GM18867 (cell line): ENCODE measurements at regions not wholly inside any gene's neighbourhood (a gene's known extent, or its start where the extent isn't known, plus 50 kb on each side); places are given as distances from the start of the nearest gene placed in this dataset.

Source experiments
- ATAC-seq: cut with Tn5 transposase; IDR thresholded peaks from one replicate; pipeline ENCODE4 v1.9.1; 2021; ENCODE audit warnings: mild to moderate bottlenecking, moderate library complexity; ENCODE audit not compliant: unreplicated experiment

DNA sequence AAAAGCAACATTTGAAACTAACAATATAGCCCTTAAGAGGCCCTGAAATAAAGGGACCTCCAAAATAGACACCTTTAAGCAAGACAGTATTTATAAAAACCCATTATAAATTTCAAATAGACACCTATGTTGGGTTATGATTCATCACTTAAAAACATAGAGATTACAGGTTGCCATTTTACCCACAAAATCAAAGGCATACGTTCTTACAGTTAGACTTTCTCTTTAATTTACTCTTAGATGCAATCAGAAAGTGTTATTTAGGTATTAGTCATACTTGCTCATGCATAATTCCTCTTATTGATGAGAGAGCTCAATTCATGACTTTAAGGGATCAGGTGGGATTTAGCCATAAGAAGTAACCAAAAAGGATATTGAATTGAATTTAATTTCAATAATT lies 51.5 kb upstream of the TMEM200A start:
- ATAC-seq: peak; percentile 77

DNA sequence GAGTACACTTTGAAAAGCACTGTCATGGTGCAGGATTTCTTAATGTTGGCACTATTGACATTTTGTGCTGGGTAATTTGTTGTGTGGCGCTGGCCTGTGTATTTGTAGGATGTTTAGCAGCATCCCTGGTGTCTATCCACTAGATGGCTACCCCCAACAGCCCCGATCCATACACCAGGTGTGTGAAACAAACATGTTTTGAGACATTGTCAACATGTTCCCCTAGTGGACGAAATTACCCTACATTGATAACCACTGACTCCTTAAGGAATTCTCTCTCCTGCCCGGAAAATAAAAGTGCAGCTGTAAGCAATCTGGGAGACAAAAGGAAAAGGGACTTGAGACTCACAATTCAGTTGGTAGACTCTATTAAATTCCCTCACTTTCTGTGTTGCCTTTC lies 52.6 kb upstream of the TMEM200A start:
- ATAC-seq: no peak

DNA sequence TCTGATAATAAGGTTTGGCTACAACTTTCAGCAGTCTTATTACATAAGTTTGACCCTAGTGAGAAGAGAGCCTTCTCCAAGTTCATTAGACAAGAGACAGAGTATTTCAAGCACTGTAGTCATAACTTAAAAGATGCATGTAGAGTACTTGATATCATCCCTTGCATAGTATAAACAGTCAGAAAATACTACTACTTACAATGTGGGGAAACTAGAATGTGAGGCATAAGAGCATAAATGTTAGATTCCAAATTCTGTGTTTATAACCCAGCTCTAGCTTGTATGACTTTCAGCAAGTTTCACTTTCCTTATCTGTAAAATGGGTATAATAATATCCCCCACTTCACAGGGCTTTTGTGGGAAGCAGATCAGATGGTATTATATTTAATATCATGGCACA lies 56.8 kb upstream of the TMEM200A start:
- no peak for ATAC-seq

DNA sequence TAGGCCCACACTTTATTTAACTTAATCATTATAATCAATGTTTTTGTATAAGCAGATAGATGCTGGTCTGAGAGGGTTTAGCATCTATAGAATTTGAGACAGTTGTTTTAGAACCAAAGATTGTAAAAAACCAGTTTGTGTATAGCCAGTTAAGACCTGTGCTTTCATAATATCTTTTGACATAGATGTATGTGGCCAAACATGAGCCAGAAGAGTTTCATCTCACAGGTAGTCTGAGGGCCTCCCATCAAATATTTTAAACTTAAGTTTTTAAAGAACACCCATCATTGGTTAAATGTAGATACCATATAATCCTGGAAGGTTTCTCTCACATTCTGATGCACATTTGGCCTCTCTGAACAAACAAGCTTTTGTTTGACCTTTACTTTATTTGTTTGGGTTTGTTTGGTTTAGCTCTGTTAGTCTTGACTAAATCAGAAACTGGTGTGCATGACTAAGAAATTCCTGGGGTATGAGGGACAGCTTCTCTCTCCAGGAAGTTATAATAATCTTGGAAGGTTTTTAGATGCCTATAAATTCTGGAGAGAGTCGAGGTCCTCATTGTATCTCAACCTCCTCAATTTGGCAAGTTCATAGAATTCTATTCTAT lies 58.0 kb upstream of the TMEM200A start:
- ATAC-seq: no peak

DNA sequence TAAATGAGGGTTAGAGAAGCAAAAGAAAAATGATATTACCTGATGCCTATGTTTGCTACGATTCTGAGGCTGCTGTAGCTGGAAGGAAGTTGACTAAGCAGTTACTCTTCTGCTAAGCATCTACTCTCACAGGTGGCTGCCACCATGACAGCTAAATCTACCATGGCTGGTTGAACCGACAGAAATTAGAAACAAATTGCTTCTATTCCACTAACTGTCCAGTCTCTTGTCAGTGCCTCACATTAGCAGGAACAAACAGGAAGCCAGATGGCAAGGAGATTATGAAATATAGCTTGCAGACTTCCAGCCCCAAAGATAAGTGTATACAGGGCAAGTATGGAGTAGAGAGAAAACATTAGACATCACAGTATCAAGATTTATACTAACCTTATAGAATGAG lies 59.4 kb upstream of the TMEM200A start:
- ATAC-seq: no peak

DNA sequence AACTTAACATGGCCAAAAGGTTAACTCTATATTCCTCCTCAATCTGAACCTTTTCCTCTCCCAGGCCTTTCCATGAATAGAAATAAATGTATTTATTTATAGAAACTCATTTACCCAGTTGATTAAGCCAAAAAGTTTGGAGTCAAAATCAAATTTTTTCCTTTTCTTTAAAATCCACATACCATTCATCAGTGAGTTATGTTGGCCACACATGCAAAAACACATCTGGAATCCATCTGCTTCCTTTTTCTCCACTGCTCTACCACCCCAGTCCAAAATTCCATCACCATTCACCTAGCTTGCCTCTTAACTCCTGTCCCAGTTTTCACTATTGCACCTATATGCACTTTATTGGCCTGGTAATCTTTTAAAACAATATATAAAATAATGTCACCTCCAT lies 62.4 kb upstream of the TMEM200A start:
- ATAC-seq: no peak

DNA sequence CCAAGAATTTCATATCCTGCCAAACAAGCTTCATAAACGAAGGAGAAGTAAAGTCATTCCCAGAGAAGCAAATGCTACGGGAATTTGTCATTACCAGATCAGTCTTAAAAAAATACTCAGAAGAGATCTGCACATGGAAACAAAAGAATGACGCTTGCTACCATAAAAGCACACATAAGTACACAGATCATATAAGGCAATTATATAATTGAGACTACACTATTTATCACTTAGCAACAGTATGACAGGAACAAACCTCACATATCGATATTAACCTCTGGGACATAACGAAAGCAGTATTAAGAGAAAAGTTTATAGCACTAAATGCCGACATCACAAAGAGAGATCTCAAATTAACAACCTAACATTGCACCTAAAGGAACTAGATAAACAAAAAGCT lies 67.6 kb upstream of the TMEM200A start:
- ATAC-seq: no peak

DNA sequence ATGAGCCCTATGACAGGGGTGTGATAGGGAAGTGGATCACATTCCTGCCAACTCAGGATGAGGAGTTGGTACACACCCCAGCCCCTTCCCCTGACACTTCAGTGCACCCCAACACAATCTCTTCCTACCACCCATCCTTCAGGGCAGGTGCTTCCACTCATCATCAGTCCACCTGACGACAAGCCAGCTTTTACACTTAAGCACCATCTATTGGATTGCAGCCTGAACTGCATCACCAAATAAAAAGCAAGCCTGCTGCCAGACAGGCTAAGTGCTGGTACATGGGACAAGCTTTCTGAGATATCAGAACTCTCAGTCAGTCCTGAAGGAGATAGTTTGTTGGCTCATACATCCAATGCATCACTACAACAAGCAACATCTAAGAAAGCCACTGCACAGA lies 69.0 kb upstream of the TMEM200A start:
- no peak for ATAC-seq

DNA sequence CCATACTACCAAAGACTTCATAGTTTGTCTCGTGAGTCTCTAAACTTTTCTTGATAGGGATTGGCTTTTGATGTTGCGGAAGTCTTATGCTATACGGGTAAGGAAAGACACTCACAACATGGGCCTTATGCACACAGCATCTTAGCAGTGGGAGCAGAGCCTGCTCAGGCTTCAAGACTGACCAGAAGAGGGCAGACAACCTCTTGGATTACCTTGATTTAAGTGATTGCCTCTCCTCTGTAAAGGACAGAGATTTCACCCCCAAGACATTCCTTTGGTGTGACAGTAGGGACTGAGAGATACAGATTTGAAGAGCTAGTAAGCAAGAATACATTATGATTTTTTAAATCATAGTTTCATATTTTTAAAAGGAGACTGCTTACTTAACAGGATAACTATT lies 71.0 kb upstream of the SAMD3 start:
- peak; percentile 71 for ATAC-seq

DNA sequence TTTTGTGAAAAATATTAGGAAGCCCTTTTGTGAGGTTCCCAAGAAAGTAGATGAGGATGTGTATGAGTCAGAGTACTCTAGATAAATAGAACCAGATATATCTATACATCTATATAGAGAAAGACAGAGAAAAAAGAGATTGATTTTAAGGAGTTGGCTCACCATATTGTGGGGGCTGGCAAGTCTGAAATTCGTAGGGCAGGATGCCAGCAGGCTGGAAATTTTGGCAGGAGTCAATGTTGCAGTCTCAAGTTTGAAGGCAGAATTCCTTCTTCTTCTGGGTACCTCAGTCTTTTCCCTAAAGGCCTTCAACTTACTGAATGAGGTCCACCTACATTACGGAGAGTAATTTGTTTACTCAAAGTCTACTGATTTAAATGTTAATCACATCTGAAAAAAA lies 65.3 kb upstream of the SAMD3 start:
- no peak for ATAC-seq

DNA sequence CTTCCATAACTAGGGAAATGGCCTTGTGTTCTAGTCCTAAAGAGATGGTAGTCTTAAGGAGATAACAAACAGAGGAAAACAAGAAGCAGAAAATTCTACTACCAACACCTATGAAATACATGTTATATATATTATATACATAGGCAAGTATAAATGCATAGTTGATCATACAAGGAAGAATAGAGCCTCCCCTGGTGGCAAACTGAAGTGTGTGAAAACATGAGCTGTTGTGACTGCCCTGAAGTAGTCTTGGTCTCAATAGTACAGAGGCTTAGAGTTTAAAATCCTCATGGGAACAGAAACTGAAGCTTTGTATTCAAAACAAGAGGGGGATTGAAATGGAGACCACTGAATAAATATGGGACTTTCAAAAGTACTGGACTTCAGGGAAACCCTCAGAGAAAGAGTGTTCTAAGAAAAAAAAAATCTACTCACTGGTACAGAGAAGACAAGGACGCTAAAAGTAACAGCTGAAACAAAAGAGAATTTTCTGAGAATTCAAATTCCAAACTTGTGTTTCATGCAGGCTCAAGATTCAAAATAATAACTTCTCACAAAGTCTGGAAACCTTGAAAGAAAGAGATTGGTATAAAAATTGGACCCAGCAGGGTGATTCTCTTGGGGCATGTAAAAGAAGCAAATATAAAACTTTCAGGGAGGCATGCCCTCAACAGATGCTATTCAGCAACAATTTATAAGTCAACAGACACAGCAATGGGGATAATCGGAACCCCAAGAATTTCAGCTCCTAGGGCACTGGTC lies 59.7 kb upstream of the SAMD3 start:
- peak; percentile 91 for ATAC-seq

DNA sequence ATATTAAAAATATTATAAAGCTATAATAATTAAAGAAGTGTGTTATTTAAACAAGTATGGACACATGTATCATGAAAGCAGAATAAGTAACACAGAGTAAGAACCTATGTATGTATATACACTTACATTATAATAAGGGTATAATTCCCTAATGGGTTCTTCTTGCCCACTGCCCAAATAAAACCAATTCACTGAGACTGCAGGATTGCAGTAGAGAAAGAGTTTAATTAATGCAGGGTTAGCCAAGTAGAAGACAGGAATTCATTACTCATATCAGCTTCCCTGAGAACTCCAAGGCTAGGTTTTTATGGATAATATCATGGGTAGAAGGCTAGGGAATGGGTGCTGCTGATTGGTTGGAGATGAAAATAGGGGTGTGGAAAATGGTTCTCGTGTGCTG lies 53.8 kb upstream of the SAMD3 start:
- ATAC-seq: no peak

DNA sequence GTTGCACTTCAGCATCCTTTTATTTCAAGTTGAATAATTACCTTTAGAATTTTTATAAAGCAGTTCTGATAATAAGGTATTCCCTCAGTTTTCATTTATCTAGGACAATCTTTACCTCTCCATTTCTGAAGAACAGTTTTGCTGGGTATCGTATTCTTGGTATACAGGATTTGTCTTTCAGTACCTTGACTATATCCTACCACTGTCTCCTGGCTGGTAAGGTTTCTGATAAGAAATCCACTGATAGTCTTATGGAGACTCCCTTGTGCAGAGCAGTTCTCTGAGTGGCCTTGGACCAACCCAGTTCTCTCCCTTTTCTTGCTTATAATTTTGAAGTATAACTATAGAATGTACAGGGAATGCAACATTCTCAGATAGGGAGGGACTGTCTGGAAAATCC lies 51.3 kb upstream of the SAMD3 start:
- ATAC-seq: no peak
